ENCODE measurements at regions not wholly inside any gene's neighbourhood (a gene's known extent, or its start where the extent isn't known, plus 50 kb on each side); places are given as distances from the start of the nearest gene placed in this dataset.

DNA sequence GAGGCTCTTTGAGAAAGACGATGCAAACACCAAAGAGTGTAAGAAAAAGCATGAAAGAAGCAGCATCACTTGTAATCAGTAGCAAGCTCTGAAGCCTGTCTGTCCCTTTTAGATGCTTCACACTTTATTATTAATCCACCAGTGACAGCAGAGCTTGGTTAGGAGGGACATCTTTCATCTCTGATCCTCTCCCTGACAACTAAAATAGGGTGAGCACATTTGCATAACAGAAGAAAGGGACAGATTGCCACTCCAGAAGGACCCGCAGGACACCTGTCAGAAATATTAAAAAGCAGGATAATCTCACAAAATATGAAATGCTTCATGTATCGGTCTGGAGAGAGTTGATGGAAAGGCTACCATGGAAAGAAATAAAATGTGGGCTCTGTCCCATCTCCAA, 71.4 kb upstream of the MAP1B start:
- WGBS (ENCODE audit: missing lambda C conversion rate), result 63% methylated on average over 3 of the region's 3 CpGs
- POLR2A ChIA-PET, result no interaction called here
- no peak overlapping the region; a peak in 1 of 6 replicates for H3K27ac ChIP-seq
- peaks cover 9% of the 10 kb centered on the region; the same call in 1 of the 3 replicates for H3K4me1 ChIP-seq
- CTCF ChIA-PET, result interaction anchor here (1.0 kb wide), 1 partner anchor 53 kb away, joined by 4 read pairs; no protein-coding TSS in a partner anchor
- TF ChIP-seq, protein P1, sequence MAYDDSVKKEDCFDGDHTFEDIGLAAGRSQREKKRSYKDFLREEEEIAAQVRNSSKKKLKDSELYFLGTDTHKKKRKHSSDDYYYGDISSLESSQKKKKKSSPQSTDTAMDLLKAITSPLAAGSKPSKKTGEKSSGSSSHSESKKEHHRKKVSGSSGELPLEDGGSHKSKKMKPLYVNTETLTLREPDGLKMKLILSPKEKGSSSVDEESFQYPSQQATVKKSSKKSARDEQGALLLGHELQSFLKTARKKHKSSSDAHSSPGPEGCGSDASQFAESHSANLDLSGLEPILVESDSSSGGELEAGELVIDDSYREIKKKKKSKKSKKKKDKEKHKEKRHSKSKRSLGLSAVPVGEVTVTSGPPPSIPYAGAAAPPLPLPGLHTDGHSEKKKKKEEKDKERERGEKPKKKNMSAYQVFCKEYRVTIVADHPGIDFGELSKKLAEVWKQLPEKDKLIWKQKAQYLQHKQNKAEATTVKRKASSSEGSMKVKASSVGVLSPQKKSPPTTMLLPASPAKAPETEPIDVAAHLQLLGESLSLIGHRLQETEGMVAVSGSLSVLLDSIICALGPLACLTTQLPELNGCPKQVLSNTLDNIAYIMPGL (CRISPR knock-in tag; IDR thresholded peaks at IDR 0.05; ENCODE audit: borderline replicate concordance), result no peak
- TF ChIP-seq, protein P2, sequence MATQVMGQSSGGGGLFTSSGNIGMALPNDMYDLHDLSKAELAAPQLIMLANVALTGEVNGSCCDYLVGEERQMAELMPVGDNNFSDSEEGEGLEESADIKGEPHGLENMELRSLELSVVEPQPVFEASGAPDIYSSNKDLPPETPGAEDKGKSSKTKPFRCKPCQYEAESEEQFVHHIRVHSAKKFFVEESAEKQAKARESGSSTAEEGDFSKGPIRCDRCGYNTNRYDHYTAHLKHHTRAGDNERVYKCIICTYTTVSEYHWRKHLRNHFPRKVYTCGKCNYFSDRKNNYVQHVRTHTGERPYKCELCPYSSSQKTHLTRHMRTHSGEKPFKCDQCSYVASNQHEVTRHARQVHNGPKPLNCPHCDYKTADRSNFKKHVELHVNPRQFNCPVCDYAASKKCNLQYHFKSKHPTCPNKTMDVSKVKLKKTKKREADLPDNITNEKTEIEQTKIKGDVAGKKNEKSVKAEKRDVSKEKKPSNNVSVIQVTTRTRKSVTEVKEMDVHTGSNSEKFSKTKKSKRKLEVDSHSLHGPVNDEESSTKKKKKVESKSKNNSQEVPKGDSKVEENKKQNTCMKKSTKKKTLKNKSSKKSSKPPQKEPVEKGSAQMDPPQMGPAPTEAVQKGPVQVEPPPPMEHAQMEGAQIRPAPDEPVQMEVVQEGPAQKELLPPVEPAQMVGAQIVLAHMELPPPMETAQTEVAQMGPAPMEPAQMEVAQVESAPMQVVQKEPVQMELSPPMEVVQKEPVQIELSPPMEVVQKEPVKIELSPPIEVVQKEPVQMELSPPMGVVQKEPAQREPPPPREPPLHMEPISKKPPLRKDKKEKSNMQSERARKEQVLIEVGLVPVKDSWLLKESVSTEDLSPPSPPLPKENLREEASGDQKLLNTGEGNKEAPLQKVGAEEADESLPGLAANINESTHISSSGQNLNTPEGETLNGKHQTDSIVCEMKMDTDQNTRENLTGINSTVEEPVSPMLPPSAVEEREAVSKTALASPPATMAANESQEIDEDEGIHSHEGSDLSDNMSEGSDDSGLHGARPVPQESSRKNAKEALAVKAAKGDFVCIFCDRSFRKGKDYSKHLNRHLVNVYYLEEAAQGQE (IDR thresholded peaks at IDR 0.05), result no peak
- TF ChIP-seq, protein P3, sequence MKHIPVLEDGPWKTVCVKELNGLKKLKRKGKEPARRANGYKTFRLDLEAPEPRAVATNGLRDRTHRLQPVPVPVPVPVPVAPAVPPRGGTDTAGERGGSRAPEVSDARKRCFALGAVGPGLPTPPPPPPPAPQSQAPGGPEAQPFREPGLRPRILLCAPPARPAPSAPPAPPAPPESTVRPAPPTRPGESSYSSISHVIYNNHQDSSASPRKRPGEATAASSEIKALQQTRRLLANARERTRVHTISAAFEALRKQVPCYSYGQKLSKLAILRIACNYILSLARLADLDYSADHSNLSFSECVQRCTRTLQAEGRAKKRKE (CRISPR knock-in tag; IDR thresholded peaks at IDR 0.05; ENCODE audit: low read depth), result no peak
- no peak for TF ChIP-seq KDM5A (IDR thresholded peaks at IDR 0.05)
- no peak for TF ChIP-seq GATA3 (IDR thresholded peaks at IDR 0.05; ENCODE audit: borderline replicate concordance)
- TF ChIP-seq MAZ (IDR thresholded peaks at IDR 0.05; ENCODE audit: borderline replicate concordance, low read depth, low read length), result no peak
- TF ChIP-seq RARB (CRISPR knock-in tag; IDR thresholded peaks at IDR 0.05), result no peak
- TF ChIP-seq, protein P4, sequence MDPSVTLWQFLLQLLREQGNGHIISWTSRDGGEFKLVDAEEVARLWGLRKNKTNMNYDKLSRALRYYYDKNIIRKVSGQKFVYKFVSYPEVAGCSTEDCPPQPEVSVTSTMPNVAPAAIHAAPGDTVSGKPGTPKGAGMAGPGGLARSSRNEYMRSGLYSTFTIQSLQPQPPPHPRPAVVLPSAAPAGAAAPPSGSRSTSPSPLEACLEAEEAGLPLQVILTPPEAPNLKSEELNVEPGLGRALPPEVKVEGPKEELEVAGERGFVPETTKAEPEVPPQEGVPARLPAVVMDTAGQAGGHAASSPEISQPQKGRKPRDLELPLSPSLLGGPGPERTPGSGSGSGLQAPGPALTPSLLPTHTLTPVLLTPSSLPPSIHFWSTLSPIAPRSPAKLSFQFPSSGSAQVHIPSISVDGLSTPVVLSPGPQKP (IDR thresholded peaks at IDR 0.05; ENCODE audit: low read depth, low read length), result no peak
- TF ChIP-seq KDM1A (IDR thresholded peaks at IDR 0.05; ENCODE audit: low read depth), result no peak
- no peak for TF ChIP-seq BHLHE40 (IDR thresholded peaks at IDR 0.05; ENCODE audit: low read depth, low read length)
- TF ChIP-seq, protein P5, sequence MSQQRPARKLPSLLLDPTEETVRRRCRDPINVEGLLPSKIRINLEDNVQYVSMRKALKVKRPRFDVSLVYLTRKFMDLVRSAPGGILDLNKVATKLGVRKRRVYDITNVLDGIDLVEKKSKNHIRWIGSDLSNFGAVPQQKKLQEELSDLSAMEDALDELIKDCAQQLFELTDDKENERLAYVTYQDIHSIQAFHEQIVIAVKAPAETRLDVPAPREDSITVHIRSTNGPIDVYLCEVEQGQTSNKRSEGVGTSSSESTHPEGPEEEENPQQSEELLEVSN (IDR thresholded peaks at IDR 0.05; ENCODE audit: borderline replicate concordance, low read depth), result no peak
- TF ChIP-seq HOXA7 (CRISPR knock-in tag; IDR thresholded peaks at IDR 0.05), result no peak
- TF ChIP-seq, protein P6, sequence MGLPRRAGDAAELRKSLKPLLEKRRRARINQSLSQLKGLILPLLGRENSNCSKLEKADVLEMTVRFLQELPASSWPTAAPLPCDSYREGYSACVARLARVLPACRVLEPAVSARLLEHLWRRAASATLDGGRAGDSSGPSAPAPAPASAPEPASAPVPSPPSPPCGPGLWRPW (IDR thresholded peaks at IDR 0.05), result no peak
- no peak for TF ChIP-seq NPAS2 (CRISPR knock-in tag; IDR thresholded peaks at IDR 0.05; ENCODE audit: borderline replicate concordance)
- TF ChIP-seq POLR2AphosphoS2 (conservative IDR thresholded peaks at IDR 0.05; ENCODE audit: low read length), result no peak
- TF ChIP-seq PHF8 (IDR thresholded peaks at IDR 0.05; ENCODE audit: borderline replicate concordance, low read depth), result no peak
- no peak for TF ChIP-seq RNF2 (IDR thresholded peaks at IDR 0.05; ENCODE audit: borderline replicate concordance, low read depth)
- no peak for TF ChIP-seq SREBF2 (IDR thresholded peaks at IDR 0.05)
- TF ChIP-seq FOSB (CRISPR knock-in tag; IDR thresholded peaks at IDR 0.05), result no peak
- TF ChIP-seq EHF (CRISPR knock-in tag; IDR thresholded peaks at IDR 0.05), result no peak
- no peak overlapping the region for H3K4me2 ChIP-seq
- no peak overlapping the region for H3K4me3 ChIP-seq
- DNase-seq (ENCODE audit: low read depth in 1 of 2, low spot score in 1 of 2) (no peak), ATAC-seq (no peak), FAIRE-seq (no peak)
- H3K9me3 ChIP-seq, result no peaks in the 10 kb centered on the region

Data from A549 (cell line).